ENCODE measurements at regions not wholly inside any gene's neighbourhood (a gene's known extent, or its start where the extent isn't known, plus 50 kb on each side); places are given as distances from the start of the nearest gene placed in this dataset.

DNA sequence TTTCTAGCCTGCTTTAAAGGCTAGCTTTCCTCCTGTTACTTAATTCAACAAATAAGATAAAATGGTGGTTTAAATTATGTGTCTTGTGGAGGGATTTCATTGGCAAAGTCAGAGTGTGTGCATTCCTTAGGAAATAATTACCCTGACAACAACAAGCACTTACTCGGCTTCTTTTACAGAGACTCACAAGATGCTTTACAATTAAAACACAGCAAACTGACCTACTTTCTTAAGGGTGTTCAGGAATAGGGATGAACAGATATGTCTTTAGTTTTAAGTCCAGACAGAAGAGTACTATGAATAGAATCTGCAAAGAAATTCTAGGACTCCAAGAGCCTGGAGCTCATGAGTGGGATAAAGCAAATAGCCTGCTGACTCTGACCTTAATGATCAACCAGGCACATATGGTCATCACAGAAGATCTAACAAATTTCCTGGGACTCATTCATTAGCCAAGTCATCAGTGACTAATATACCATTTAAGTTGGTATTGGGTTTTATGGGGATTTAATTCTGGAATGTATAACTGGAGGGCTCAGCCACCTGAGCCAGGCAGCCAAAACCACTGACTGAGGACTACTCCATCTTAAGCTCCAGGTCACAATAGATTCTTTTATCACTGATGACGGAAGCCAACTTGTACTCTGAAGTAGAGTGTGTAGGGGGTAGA, 161.8 kb upstream of the RIMS1 start:
- TF ChIP-seq, protein P1, sequence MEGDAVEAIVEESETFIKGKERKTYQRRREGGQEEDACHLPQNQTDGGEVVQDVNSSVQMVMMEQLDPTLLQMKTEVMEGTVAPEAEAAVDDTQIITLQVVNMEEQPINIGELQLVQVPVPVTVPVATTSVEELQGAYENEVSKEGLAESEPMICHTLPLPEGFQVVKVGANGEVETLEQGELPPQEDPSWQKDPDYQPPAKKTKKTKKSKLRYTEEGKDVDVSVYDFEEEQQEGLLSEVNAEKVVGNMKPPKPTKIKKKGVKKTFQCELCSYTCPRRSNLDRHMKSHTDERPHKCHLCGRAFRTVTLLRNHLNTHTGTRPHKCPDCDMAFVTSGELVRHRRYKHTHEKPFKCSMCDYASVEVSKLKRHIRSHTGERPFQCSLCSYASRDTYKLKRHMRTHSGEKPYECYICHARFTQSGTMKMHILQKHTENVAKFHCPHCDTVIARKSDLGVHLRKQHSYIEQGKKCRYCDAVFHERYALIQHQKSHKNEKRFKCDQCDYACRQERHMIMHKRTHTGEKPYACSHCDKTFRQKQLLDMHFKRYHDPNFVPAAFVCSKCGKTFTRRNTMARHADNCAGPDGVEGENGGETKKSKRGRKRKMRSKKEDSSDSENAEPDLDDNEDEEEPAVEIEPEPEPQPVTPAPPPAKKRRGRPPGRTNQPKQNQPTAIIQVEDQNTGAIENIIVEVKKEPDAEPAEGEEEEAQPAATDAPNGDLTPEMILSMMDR (conservative IDR thresholded peaks at IDR 0.05; ENCODE audit: low read length), result no peak
- no peak for TF ChIP-seq EZH2phosphoT487 (IDR thresholded peaks at IDR 0.05; ENCODE audit: borderline replicate concordance)

All from Loucy (cell line).